OCI-LY7 (cell line): ENCODE measurements at regions not wholly inside any gene's neighbourhood (a gene's known extent, or its start where the extent isn't known, plus 50 kb on each side); places are given as distances from the start of the nearest gene placed in this dataset.

Experiments
- BruUV-seq: library from RNA; stranded (reverse); fragments of 400-500 nt; replicated peaks from 2 replicates; lab custom pipeline; 2021; lab: Mats Ljungman, UMichigan
- CTCF ChIA-PET: fragments of 300-600 bp; sonication (Branson Sonifier 250); formaldehyde crosslinking; loops from one replicate; lab custom pipeline; 2022; ENCODE audit warnings: antibody characterized with exemption; ENCODE audit not compliant: unreplicated experiment; lab: Charles Lee
- POLR2A ChIA-PET: fragments of 300-600 bp; sonication (Branson Sonifier 250); formaldehyde crosslinking; loops from one replicate; lab custom pipeline; 2022; ENCODE audit warnings: antibody characterized with exemption; lab: Charles Lee
- DNase-seq: peaks from one replicate; pipeline ENCODE4 v3.0.0-alpha.2; 2015; ENCODE audit warnings: low spot score
- H2AFZ ChIP-seq: fragments of 200-600 bp; sonication (generic), shearing (Covaris generic); 2 replicates; pipeline ENCODE4 v1.6.1; 2014; ENCODE audit warnings: mild to moderate bottlenecking, antibody characterized with exemption, low read length, moderate library complexity
- H3K27ac ChIP-seq: fragments of 200-600 bp; sonication (generic); 2 replicates; pipeline ENCODE4 v1.5.1; 2014; ENCODE audit warnings: mixed run types, low read depth, mild to moderate bottlenecking, moderate library complexity, low read length, inconsistent platforms; ENCODE audit not compliant: poor library complexity, severe bottlenecking
- H3K36me3 ChIP-seq: fragments of 200-600 bp; sonication (generic); 2 replicates; pipeline ENCODE4 v1.6.1; 2014; ENCODE audit warnings: mild to moderate bottlenecking, antibody characterized with exemption, low read length, moderate library complexity, mixed read lengths; ENCODE audit not compliant: insufficient read depth
- H3K4me1 ChIP-seq: fragments of 200-600 bp; sonication (generic); 2 replicates; pipeline ENCODE4 v1.5.1; 2014; ENCODE audit warnings: mild to moderate bottlenecking, low read length; ENCODE audit not compliant: insufficient read depth, poor library complexity, severe bottlenecking
- H3K4me2 ChIP-seq: fragments of 200-600 bp; sonication (generic); 2 replicates; pipeline ENCODE4 v1.6.1; 2014; ENCODE audit warnings: mild to moderate bottlenecking, low read length
- H3K4me3 ChIP-seq: fragments of 200-600 bp; sonication (generic); 2 replicates; pipeline ENCODE4 v1.5.1; 2014; ENCODE audit warnings: mild to moderate bottlenecking, low read depth, low read length; ENCODE audit not compliant: poor library complexity, severe bottlenecking
- H3K79me2 ChIP-seq: fragments of 200-600 bp; sonication (generic); 2 replicates; pipeline ENCODE4 v1.6.1; 2016; ENCODE audit warnings: low read depth, mild to moderate bottlenecking, low read length, moderate library complexity, mixed read lengths; ENCODE audit not compliant: insufficient read depth
- H3K9me2 ChIP-seq: fragments of 200-600 bp; sonication (generic); 2 replicates; pipeline ENCODE4 v1.6.1; 2016; ENCODE audit warnings: mild to moderate bottlenecking, low read length, mixed read lengths; ENCODE audit not compliant: insufficient read depth
- H3K9me3 ChIP-seq: fragments of 200-600 bp; sonication (generic); 2 replicates; pipeline ENCODE4 v1.6.1; 2014; ENCODE audit warnings: mild to moderate bottlenecking, mixed run types, low read length, mixed read lengths
- H4K20me1 ChIP-seq: fragments of 200-600 bp; sonication (generic); 2 replicates; pipeline ENCODE4 v1.6.1; 2014; ENCODE audit warnings: mild to moderate bottlenecking, antibody characterized with exemption, low read length, moderate library complexity, mixed read lengths; ENCODE audit not compliant: insufficient read depth
- CTCF ChIP-seq: fragments of 200-600 bp; sonication (generic); conservative IDR thresholded peaks from 2 replicates; pipeline ENCODE4 v1.5.1; 2014; ENCODE audit warnings: mild to moderate bottlenecking, antibody characterized with exemption, low read length, moderate library complexity, mixed read lengths
- EZH2phosphoT487 ChIP-seq: fragments of 200-600 bp; sonication (generic); IDR thresholded peaks from 2 replicates; pipeline ENCODE4 v1.6.1; 2018; ENCODE audit warnings: low read depth, borderline replicate concordance, mild to moderate bottlenecking, mixed run types, antibody characterized with exemption, low read length, moderate library complexity, mixed read lengths
- intact Hi-C: fragments of 100-400 bp; cut with micrococcal nuclease; formaldehyde crosslinking; loops from one replicate; pipeline ENCODE4 v1.10.0; 2022; ENCODE audit not compliant: unreplicated experiment

- intact Hi-C loops = no loop called here
- Histone ChIP-seq H3K27ac (no peak overlapping the region), H2AFZ (no peak overlapping the region), H3K9me3 (no peaks in the 10 kb centered on the region), H4K20me1 (no peaks in the 10 kb centered on the region), H3K9me2 (no peaks in the 10 kb centered on the region), H3K79me2 (no peaks in the 10 kb centered on the region), H3K4me3 (no peak overlapping the region), H3K36me3 (no peaks in the 10 kb centered on the region), H3K4me2 (no peak overlapping the region), H3K4me1 (no peaks in the 10 kb centered on the region)
- TF ChIP-seq EZH2phosphoT487 (no peak), CTCF (no peak)
- no peak for DNase-seq
- no TSS peak for BruUV-seq
- POLR2A ChIA-PET = no interaction called here
- CTCF ChIA-PET = no interaction called here
Measured at GRCh38 chr7:17206349-17206905, 92.0 kb upstream of the AHR start.

- Histone ChIP-seq H2AFZ (no peak overlapping the region), H3K79me2 (no peaks in the 10 kb centered on the region), H3K4me2 (no peak overlapping the region), H3K9me2 (no peaks in the 10 kb centered on the region), H3K4me1 (no peaks in the 10 kb centered on the region), H3K36me3 (no peaks in the 10 kb centered on the region), H4K20me1 (no peaks in the 10 kb centered on the region), H3K9me3 (no peaks in the 10 kb centered on the region), H3K4me3 (no peak overlapping the region), H3K27ac (no peak overlapping the region)
- POLR2A ChIA-PET = no interaction called here
- TF ChIP-seq EZH2phosphoT487 (no peak), CTCF (no peak)
- DNase-seq = no peak
- CTCF ChIA-PET = no interaction called here
- BruUV-seq = no TSS peak
- intact Hi-C loops = no loop called here
Measured at GRCh38 chr7:17207220-17207619, 91.2 kb upstream of the AHR start.

- TF ChIP-seq EZH2phosphoT487 = no peak
- TF ChIP-seq CTCF = no peak
- no peaks in the 10 kb centered on the region for H3K4me1 ChIP-seq
- H3K36me3 ChIP-seq = no peaks in the 10 kb centered on the region
- H3K9me2 ChIP-seq = no peaks in the 10 kb centered on the region
- no peak overlapping the region for H3K27ac ChIP-seq
- H2AFZ ChIP-seq = no peak overlapping the region
- no TSS peak for BruUV-seq
- no peaks in the 10 kb centered on the region for H3K9me3 ChIP-seq
- intact Hi-C loops = no loop called here
- ChIA-PET POLR2A (interaction anchor here (1.8 kb wide), 1 partner anchor 13 kb away, joined by 6 read pairs; no protein-coding TSS in a partner anchor), CTCF (interaction anchor here (0.6 kb wide), 1 partner anchor 22 kb away, joined by 3 read pairs; no protein-coding TSS in a partner anchor)
- DNase-seq = no peak
- no peaks in the 10 kb centered on the region for H3K79me2 ChIP-seq
- no peak overlapping the region for H3K4me2 ChIP-seq
- H3K4me3 ChIP-seq = no peak overlapping the region
- no peaks in the 10 kb centered on the region for H4K20me1 ChIP-seq
Measured at GRCh38 chr7:17209101-17209500, 89.4 kb upstream of the AHR start.
